H9 (cell line): ENCODE measurements at regions not wholly inside any gene's neighbourhood (a gene's known extent, or its start where the extent isn't known, plus 50 kb on each side); places are given as distances from the start of the nearest gene placed in this dataset.

ENCODE experiments used
- DNase-seq: peaks from one replicate; pipeline ENCODE4 v3.0.0-alpha.2; 2017
- H2AFZ ChIP-seq: one replicate; pipeline ENCODE4 v1.6.1; 2013; ENCODE audit warnings: mild to moderate bottlenecking, low read length, control low read depth, moderate library complexity
- H2AK5ac ChIP-seq: 2 replicates; pipeline ENCODE4 v1.6.1; 2013; ENCODE audit warnings: low read length, control low read depth, mixed read lengths; ENCODE audit not compliant: insufficient read length
- H2BK120ac ChIP-seq: one replicate; pipeline ENCODE4 v1.6.1; 2013; ENCODE audit warnings: low read depth, mild to moderate bottlenecking, low read length, control low read depth, inconsistent platforms; ENCODE audit not compliant: poor library complexity, severe bottlenecking
- H2BK12ac ChIP-seq: 2 replicates; pipeline ENCODE4 v1.6.1; 2013; ENCODE audit warnings: low read length, control low read depth, mixed read lengths, low read depth; ENCODE audit not compliant: insufficient read length
- H2BK15ac ChIP-seq: 2 replicates; pipeline ENCODE4 v1.6.1; 2013; ENCODE audit warnings: low read depth, low read length, control low read depth
- H2BK20ac ChIP-seq: one replicate; pipeline ENCODE4 v1.6.1; 2013; ENCODE audit warnings: low read depth, mild to moderate bottlenecking, low read length, control low read depth, inconsistent platforms; ENCODE audit not compliant: poor library complexity, severe bottlenecking
- H2BK5ac ChIP-seq: 2 replicates; pipeline ENCODE4 v1.6.1; 2013; ENCODE audit warnings: low read length, control low read depth, mixed read lengths; ENCODE audit not compliant: insufficient read length
- H3K14ac ChIP-seq: 2 replicates; pipeline ENCODE4 v1.6.1; 2013; ENCODE audit warnings: low read length, control low read depth; ENCODE audit not compliant: insufficient read depth
- H3K18ac ChIP-seq: 2 replicates; pipeline ENCODE4 v1.6.1; 2013; ENCODE audit warnings: low read depth, mild to moderate bottlenecking, mixed read lengths, low read length, control low read depth; ENCODE audit not compliant: insufficient read length
- H3K23ac ChIP-seq: 2 replicates; pipeline ENCODE4 v1.6.1; 2013; ENCODE audit warnings: low read length, control low read depth, mixed read lengths, low read depth; ENCODE audit not compliant: insufficient read length
- H3K23me2 ChIP-seq: 2 replicates; pipeline ENCODE4 v1.6.1; 2013; ENCODE audit warnings: low read depth, mild to moderate bottlenecking, mixed read lengths, low read length, control low read depth; ENCODE audit not compliant: insufficient read length, poor library complexity, severe bottlenecking
- H3K27ac ChIP-seq: 2 replicates; pipeline ENCODE4 v1.5.1; 2013; ENCODE audit warnings: low read length, control low read depth, mixed read lengths, low read depth; ENCODE audit not compliant: insufficient read length
- H3K27me3 ChIP-seq: 2 replicates; pipeline ENCODE4 v1.6.1; 2013; ENCODE audit warnings: low read length, control low read depth, inconsistent platforms; ENCODE audit not compliant: insufficient read depth
- H3K4ac ChIP-seq: 2 replicates; pipeline ENCODE4 v1.6.1; 2013; ENCODE audit warnings: low read depth, mild to moderate bottlenecking, control low read depth, inconsistent platforms, low read length, moderate library complexity
- H3K4me1 ChIP-seq: 2 replicates; pipeline ENCODE4 v1.6.1; 2013; ENCODE audit warnings: low read length, control low read depth, inconsistent platforms; ENCODE audit not compliant: insufficient read depth
- H3K4me2 ChIP-seq: 2 replicates; pipeline ENCODE4 v1.6.1; 2013; ENCODE audit warnings: low read length, control low read depth, mixed read lengths; ENCODE audit not compliant: insufficient read length, insufficient read depth
- H3K56ac ChIP-seq: 2 replicates; pipeline ENCODE4 v1.6.1; 2013; ENCODE audit warnings: low read depth, mild to moderate bottlenecking, mixed read lengths, low read length, control low read depth; ENCODE audit not compliant: insufficient read length
- H3K79me1 ChIP-seq: 2 replicates; pipeline ENCODE4 v1.6.1; 2013; ENCODE audit warnings: low read depth, mild to moderate bottlenecking, moderate library complexity, low read length, control low read depth, inconsistent platforms; ENCODE audit not compliant: insufficient read depth, poor library complexity, severe bottlenecking
- H3K79me2 ChIP-seq: 2 replicates; pipeline ENCODE4 v1.6.1; 2013; ENCODE audit warnings: low read length, control low read depth, inconsistent platforms; ENCODE audit not compliant: insufficient read depth
- H3K9ac ChIP-seq: 2 replicates; pipeline ENCODE4 v1.6.1; 2013; ENCODE audit warnings: low read length, control low read depth, mixed read lengths; ENCODE audit not compliant: insufficient read length; ENCODE audit errors: extremely low read depth
- H3K9me3 ChIP-seq: one replicate; pipeline ENCODE4 v1.6.1; 2013; ENCODE audit warnings: low read depth, low read length, inconsistent platforms; ENCODE audit not compliant: control insufficient read depth
- H3T11ph ChIP-seq: one replicate; pipeline ENCODE4 v1.6.1; 2013; ENCODE audit warnings: mild to moderate bottlenecking, low read length, control low read depth, inconsistent platforms
- H4K20me1 ChIP-seq: one replicate; pipeline ENCODE4 v1.6.1; 2013; ENCODE audit not compliant: control insufficient read depth, insufficient read length, insufficient read depth
- H4K5ac ChIP-seq: 2 replicates; pipeline ENCODE4 v1.6.1; 2013; ENCODE audit warnings: low read depth, mild to moderate bottlenecking, mixed read lengths, low read length, control low read depth; ENCODE audit not compliant: insufficient read length
- H4K8ac ChIP-seq: replicated peaks from 2 replicates; pipeline ENCODE4 v1.6.1; 2013; ENCODE audit warnings: low read length, control low read depth, mixed read lengths, low read depth; ENCODE audit not compliant: insufficient read length
- H4K91ac ChIP-seq: 2 replicates; pipeline ENCODE4 v1.6.1; 2013; ENCODE audit warnings: low read depth, mild to moderate bottlenecking, moderate library complexity, mixed read lengths, low read length, control low read depth; ENCODE audit not compliant: insufficient read length
- H3K27ac Mint-ChIP-seq, 3 experiments: 2 replicates in 2 of 3; 3 replicates in 1 of 3; pipeline ENCODE4 v1.8.0; 2020 to 2021; ENCODE audit warnings: mixed read lengths in 3 of 3, mild to moderate bottlenecking in 1 of 3, moderate library complexity in 1 of 3
- H3K27me3 Mint-ChIP-seq: 2 replicates; pipeline ENCODE4 v1.8.0; 2021; ENCODE audit warnings: low read depth, mild to moderate bottlenecking, moderate library complexity, mixed read lengths
- H3K36me3 Mint-ChIP-seq, 3 experiments: 2 replicates in 2 of 3; 3 replicates in 1 of 3; pipeline ENCODE4 v1.8.0; 2020 to 2021; ENCODE audit warnings: low read depth in 3 of 3, mixed read lengths in 3 of 3; ENCODE audit not compliant: insufficient read depth in 1 of 3
- H3K4me1 Mint-ChIP-seq, 2 experiments: 2 replicates each; pipeline ENCODE4 v1.8.0; 2020; ENCODE audit warnings: mixed read lengths in 2 of 2
- H3K4me3 Mint-ChIP-seq, 2 experiments: 2 replicates in 1 of 2; 3 replicates in 1 of 2; pipeline ENCODE4 v1.8.0; 2020 to 2021; ENCODE audit warnings: mild to moderate bottlenecking in 2 of 2, mixed read lengths in 2 of 2, moderate library complexity in 1 of 2
- H3K9me3 Mint-ChIP-seq, 2 experiments: 2 replicates in 1 of 2; 3 replicates in 1 of 2; pipeline ENCODE4 v1.8.0; 2020; ENCODE audit warnings: mild to moderate bottlenecking in 2 of 2, mixed read lengths in 2 of 2, moderate library complexity in 1 of 2
- WGBS: extraction: QIAGEN DNeasy Blood & Tissue Kit; methylation state at CpG from one replicate; pipeline ENCODE4 v1.1.7; 2013; ENCODE audit warnings: missing lambda C conversion rate, low lambda C conversion rate, mixed read lengths; ENCODE audit not compliant: insufficient read length; ENCODE audit errors: extremely low coverage; 5-methylcytosine and 5-hydroxymethylcytosine counted together
- TF ChIP-seq, protein P1 (sequence below): fragments of 200-600 bp; sonication (generic); conservative IDR thresholded peaks from 3 replicates; pipeline ENCODE4 v1.8.0; 2021; ENCODE audit warnings: antibody characterized with exemption, mild to moderate bottlenecking

- Histone ChIP-seq H3K23ac (no peak overlapping the region), H4K8ac (no peak overlapping the region), H2AFZ (no peak overlapping the region), H2AK5ac (no peak overlapping the region), H3K27ac (no peak overlapping the region), H2BK20ac (no peak overlapping the region), H2BK12ac (no peak overlapping the region), H3K4me2 (no peak overlapping the region), H3K79me2 (no peaks in the 10 kb centered on the region), H4K5ac (no peak overlapping the region), H3T11ph (no peak overlapping the region), H3K18ac (no peak overlapping the region), H3K9me3 (no peaks in the 10 kb centered on the region), H4K20me1 (no peaks in the 10 kb centered on the region), H3K79me1 (no peaks in the 10 kb centered on the region), H3K14ac (no peak overlapping the region), H3K4me1 (no peaks in the 10 kb centered on the region), H4K91ac (no peak overlapping the region), H3K23me2 (no peaks in the 10 kb centered on the region), H2BK15ac (no peak overlapping the region), H3K4ac (no peak overlapping the region), H3K9ac (no peak overlapping the region), H3K27me3 (no peaks in the 10 kb centered on the region), H2BK5ac (no peak overlapping the region), H3K56ac (no peak overlapping the region), H2BK120ac (no peak overlapping the region)
- TF ChIP-seq, protein P1, sequence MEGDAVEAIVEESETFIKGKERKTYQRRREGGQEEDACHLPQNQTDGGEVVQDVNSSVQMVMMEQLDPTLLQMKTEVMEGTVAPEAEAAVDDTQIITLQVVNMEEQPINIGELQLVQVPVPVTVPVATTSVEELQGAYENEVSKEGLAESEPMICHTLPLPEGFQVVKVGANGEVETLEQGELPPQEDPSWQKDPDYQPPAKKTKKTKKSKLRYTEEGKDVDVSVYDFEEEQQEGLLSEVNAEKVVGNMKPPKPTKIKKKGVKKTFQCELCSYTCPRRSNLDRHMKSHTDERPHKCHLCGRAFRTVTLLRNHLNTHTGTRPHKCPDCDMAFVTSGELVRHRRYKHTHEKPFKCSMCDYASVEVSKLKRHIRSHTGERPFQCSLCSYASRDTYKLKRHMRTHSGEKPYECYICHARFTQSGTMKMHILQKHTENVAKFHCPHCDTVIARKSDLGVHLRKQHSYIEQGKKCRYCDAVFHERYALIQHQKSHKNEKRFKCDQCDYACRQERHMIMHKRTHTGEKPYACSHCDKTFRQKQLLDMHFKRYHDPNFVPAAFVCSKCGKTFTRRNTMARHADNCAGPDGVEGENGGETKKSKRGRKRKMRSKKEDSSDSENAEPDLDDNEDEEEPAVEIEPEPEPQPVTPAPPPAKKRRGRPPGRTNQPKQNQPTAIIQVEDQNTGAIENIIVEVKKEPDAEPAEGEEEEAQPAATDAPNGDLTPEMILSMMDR = no peak
- no peak overlapping the region for H3K4me3 Mint-ChIP-seq
- H3K27ac Mint-ChIP-seq = no peak overlapping the region
- peaks cover 5% of the 10 kb centered on the region; the same call in 1 of the 2 replicates for H3K27me3 Mint-ChIP-seq
- WGBS = no CpG with 5 or more reads among the region's 7 CpGs
- H3K36me3 Mint-ChIP-seq = no peaks in the 10 kb centered on the region
- H3K9me3 Mint-ChIP-seq = no peaks in the 10 kb centered on the region
- peaks cover 4 to 6% of the 10 kb centered on the region in 2 experiments for H3K4me1 Mint-ChIP-seq
- DNase-seq = no peak
Measured at GRCh38 chr14:95404583-95404982, 84.9 kb upstream of the CLMN start.
